Astrocyte (in vitro differentiated cells and primary cell): ENCODE measurements at regions not wholly inside any gene's neighbourhood (a gene's known extent, or its start where the extent isn't known, plus 50 kb on each side); places are given as distances from the start of the nearest gene placed in this dataset.

Experiments
- DNase-seq: peaks from one replicate; pipeline ENCODE4 v3.0.0-alpha.2; 2010; ENCODE audit warnings: low read depth
- FAIRE-seq: peaks from 2 replicates; lab custom pipeline; 2011; peaks lifted over from hg19 to GRCh38; lab: Jason Lieb, UNC
- H2AFZ ChIP-seq: 2 replicates; pipeline ENCODE4 v1.6.0; 2012; ENCODE audit warnings: low read depth, low read length, inconsistent platforms
- H3K27ac ChIP-seq: 2 replicates; pipeline ENCODE4 v1.5.1; 2011; ENCODE audit warnings: low read depth, low read length, inconsistent platforms
- H3K27me3 ChIP-seq: 2 replicates; pipeline ENCODE4 v1.6.0; 2011; ENCODE audit warnings: low read length, inconsistent platforms; ENCODE audit not compliant: insufficient read depth
- H3K36me3 ChIP-seq: 2 replicates; pipeline ENCODE4 v1.5.1; 2011; ENCODE audit warnings: low read length, inconsistent platforms; ENCODE audit not compliant: insufficient read depth
- H3K4me1 ChIP-seq: 2 replicates; pipeline ENCODE4 v1.5.1; 2011; ENCODE audit warnings: low read length, inconsistent platforms; ENCODE audit not compliant: insufficient read depth
- H3K4me2 ChIP-seq: 2 replicates; pipeline ENCODE4 v1.6.0; 2012; ENCODE audit warnings: low read length, inconsistent platforms
- H3K4me3 ChIP-seq: 2 replicates; pipeline ENCODE4 v1.5.1; 2011; ENCODE audit warnings: low read depth, mild to moderate bottlenecking, low read length, inconsistent platforms; ENCODE audit not compliant: insufficient read depth
- H3K79me2 ChIP-seq: 2 replicates; pipeline ENCODE4 v1.6.0; 2012; ENCODE audit warnings: mild to moderate bottlenecking, low read length, inconsistent platforms; ENCODE audit not compliant: insufficient read depth
- H3K9ac ChIP-seq: 2 replicates; pipeline ENCODE4 v1.6.0; 2012; ENCODE audit warnings: mild to moderate bottlenecking, low read length, inconsistent platforms
- H3K9me3 ChIP-seq: 2 replicates; pipeline ENCODE4 v1.5.1; 2012; ENCODE audit warnings: low read depth, mild to moderate bottlenecking, low read length, inconsistent platforms; ENCODE audit not compliant: insufficient read depth
- H4K20me1 ChIP-seq: 2 replicates; pipeline ENCODE4 v1.6.0; 2012; ENCODE audit warnings: low read length, inconsistent platforms; ENCODE audit not compliant: insufficient read depth
- H3K27ac Mint-ChIP-seq: one replicate; pipeline ENCODE4 v1.8.0; 2021; ENCODE audit warnings: mild to moderate bottlenecking, mixed read lengths; ENCODE audit not compliant: unreplicated experiment
- H3K27me3 Mint-ChIP-seq: one replicate; pipeline ENCODE4 v1.8.0; 2021; ENCODE audit warnings: low read depth, mixed read lengths; ENCODE audit not compliant: unreplicated experiment
- H3K36me3 Mint-ChIP-seq: one replicate; pipeline ENCODE4 v1.8.0; 2021; ENCODE audit warnings: low read depth, mixed read lengths; ENCODE audit not compliant: unreplicated experiment
- H3K4me1 Mint-ChIP-seq: one replicate; pipeline ENCODE4 v1.8.0; 2021; ENCODE audit warnings: low read depth, mixed read lengths; ENCODE audit not compliant: unreplicated experiment
- H3K4me3 Mint-ChIP-seq: one replicate; pipeline ENCODE4 v1.8.0; 2021; ENCODE audit warnings: mild to moderate bottlenecking, moderate library complexity, mixed read lengths; ENCODE audit not compliant: unreplicated experiment
- H3K9me3 Mint-ChIP-seq: one replicate; pipeline ENCODE4 v1.8.0; 2021; ENCODE audit warnings: mild to moderate bottlenecking, mixed read lengths; ENCODE audit not compliant: unreplicated experiment
- CTCF ChIP-seq: IDR thresholded peaks from 2 replicates; pipeline ENCODE4 v1.5.1; 2011; ENCODE audit warnings: low read depth, mild to moderate bottlenecking, inconsistent platforms, low read length, moderate library complexity; ENCODE audit not compliant: insufficient read depth
- EZH2 ChIP-seq: IDR thresholded peaks from 2 replicates; pipeline ENCODE4 v1.6.1; 2012; ENCODE audit warnings: mild to moderate bottlenecking, low read length, inconsistent platforms; ENCODE audit not compliant: insufficient read depth

- no peaks in the 10 kb centered on the region for H3K27me3 Mint-ChIP-seq
- peaks cover 10% of the 10 kb centered on the region for H3K4me1 Mint-ChIP-seq
- H3K4me2 ChIP-seq = no peak overlapping the region
Observed at GRCh38 chr3:159741281-159741680, 247.4 kb upstream of the IL12A start.

GRCh38 chr3:159748425-159748824, 240.2 kb upstream of the IL12A start:
- Histone ChIP-seq H3K27me3 (no peaks in the 10 kb centered on the region), H4K20me1 (no peaks in the 10 kb centered on the region), H3K4me2 (no peak overlapping the region), H3K9me3 (no peaks in the 10 kb centered on the region), H3K4me3 (no peak overlapping the region), H3K79me2 (no peaks in the 10 kb centered on the region), H3K36me3 (no peaks in the 10 kb centered on the region), H3K4me1 (no peaks in the 10 kb centered on the region), H3K9ac (no peak overlapping the region), H2AFZ (no peak overlapping the region), H3K27ac (no peak overlapping the region)
- Mint-ChIP-seq H3K4me1 (peaks cover 21% of the 10 kb centered on the region), H3K27ac (no peak overlapping the region), H3K27me3 (no peaks in the 10 kb centered on the region), H3K4me3 (no peak overlapping the region), H3K9me3 (peaks cover 2% of the 10 kb centered on the region), H3K36me3 (peaks cover 6% of the 10 kb centered on the region)
- DNase-seq (no peak), FAIRE-seq (peak; percentile 20)
- TF ChIP-seq EZH2 (no peak), CTCF (no peak)

More at GRCh38 chr3:159741281-159741680, 247.4 kb upstream of the IL12A start:
- Mint-ChIP-seq H3K27ac (no peak overlapping the region), H3K36me3 (peaks cover 17% of the 10 kb centered on the region), H3K9me3 (peaks cover 2% of the 10 kb centered on the region), H3K4me3 (no peak overlapping the region)
- Histone ChIP-seq H3K9me3 (no peaks in the 10 kb centered on the region), H3K36me3 (no peaks in the 10 kb centered on the region), H3K4me1 (no peaks in the 10 kb centered on the region), H4K20me1 (no peaks in the 10 kb centered on the region), H3K27ac (no peak overlapping the region), H3K9ac (no peak overlapping the region), H3K4me3 (no peak overlapping the region), H3K79me2 (no peaks in the 10 kb centered on the region), H2AFZ (no peak overlapping the region), H3K27me3 (no peaks in the 10 kb centered on the region)
- TF ChIP-seq EZH2 (no peak), CTCF (no peak)
- FAIRE-seq (no peak), DNase-seq (no peak)

GRCh38 chr3:159749406-159749805, 239.2 kb upstream of the IL12A start:
- TF ChIP-seq CTCF (no peak), EZH2 (no peak)

More at GRCh38 chr3:159749406-159749805, 239.2 kb upstream of the IL12A start:
- no peak overlapping the region for H3K4me3 ChIP-seq
- no peaks in the 10 kb centered on the region for H3K9me3 ChIP-seq
- no peaks in the 10 kb centered on the region for H3K27me3 ChIP-seq
- H3K9ac ChIP-seq = no peak overlapping the region
- H3K4me2 ChIP-seq = no peak overlapping the region
- H3K4me1 Mint-ChIP-seq = peaks cover 23% of the 10 kb centered on the region
- H3K4me3 Mint-ChIP-seq = no peak overlapping the region
- no peak overlapping the region for H2AFZ ChIP-seq
- DNase-seq (no peak), FAIRE-seq (no peak)
- no peak overlapping the region for H3K27ac Mint-ChIP-seq
- no peaks in the 10 kb centered on the region for H3K27me3 Mint-ChIP-seq
- H3K36me3 Mint-ChIP-seq = peaks cover 8% of the 10 kb centered on the region
- no peaks in the 10 kb centered on the region for H3K36me3 ChIP-seq
- H3K27ac ChIP-seq = no peak overlapping the region
- H3K79me2 ChIP-seq = no peaks in the 10 kb centered on the region
- H4K20me1 ChIP-seq = no peaks in the 10 kb centered on the region
- H3K9me3 Mint-ChIP-seq = peaks cover 2% of the 10 kb centered on the region
- no peaks in the 10 kb centered on the region for H3K4me1 ChIP-seq
